HL-60 (cell line): ENCODE measurements at regions not wholly inside any gene's neighbourhood (a gene's known extent, or its start where the extent isn't known, plus 50 kb on each side); places are given as distances from the start of the nearest gene placed in this dataset.

Experiments used
- CTCF ChIP-seq: IDR thresholded peaks from one replicate; pipeline ENCODE4 v1.5.1; 2011; ENCODE audit warnings: low read length, control low read depth, inconsistent platforms; ENCODE audit not compliant: insufficient read depth
- GABPA ChIP-seq: IDR thresholded peaks from 2 replicates; pipeline ENCODE4 v1.6.1; 2012; ENCODE audit warnings: low read depth
- POLR2AphosphoS5 ChIP-seq: IDR thresholded peaks from 2 replicates; pipeline ENCODE4 v1.6.1; 2012; ENCODE audit warnings: low read depth
- REST ChIP-seq: IDR thresholded peaks from 2 replicates; pipeline ENCODE4 v1.6.1; 2012; ENCODE audit warnings: low read depth; ENCODE audit not compliant: insufficient replicate concordance
- SPI1 ChIP-seq: IDR thresholded peaks from 2 replicates; pipeline ENCODE4 v1.6.1; 2012; ENCODE audit warnings: low read depth, mild to moderate bottlenecking, borderline replicate concordance

GRCh38 chr1:228891272-228892034 lies 156.2 kb downstream of the RHOU start:
- TF ChIP-seq CTCF: no peak
- no peak for TF ChIP-seq POLR2AphosphoS5
- TF ChIP-seq REST: no peak
- TF ChIP-seq SPI1: no peak
- TF ChIP-seq GABPA: no peak
